HUES48 (cell line): ENCODE measurements at regions not wholly inside any gene's neighbourhood (a gene's known extent, or its start where the extent isn't known, plus 50 kb on each side); places are given as distances from the start of the nearest gene placed in this dataset.
"Not testable (repeated sequence)": the region's sequence is repeated elsewhere in the genome, so short reads cannot be mapped to it uniquely, and the experiment has no call there.

Experiments
- H3K27ac ChIP-seq: one replicate; pipeline ENCODE4 v1.7.0; 2013; ENCODE audit warnings: low read depth, low read length, inconsistent platforms
- H3K27me3 ChIP-seq: 2 replicates; pipeline ENCODE4 v1.6.1; 2013; ENCODE audit warnings: mild to moderate bottlenecking, low read length; ENCODE audit not compliant: control insufficient read depth, insufficient read depth
- H3K36me3 ChIP-seq: 2 replicates; pipeline ENCODE4 v1.6.1; 2013; ENCODE audit warnings: low read length; ENCODE audit not compliant: control insufficient read depth, insufficient read depth
- H3K4me1 ChIP-seq: 2 replicates; pipeline ENCODE4 v1.6.1; 2013; ENCODE audit warnings: mild to moderate bottlenecking, low read length; ENCODE audit not compliant: control insufficient read depth, insufficient read depth
- H3K4me3 ChIP-seq: 2 replicates; pipeline ENCODE4 v1.5.1; 2013; ENCODE audit warnings: mild to moderate bottlenecking, low read depth, low read length
- H3K9ac ChIP-seq: 2 replicates; pipeline ENCODE4 v1.6.1; 2013; ENCODE audit warnings: mild to moderate bottlenecking, low read depth, low read length, moderate library complexity
- H3K9me3 ChIP-seq: 2 replicates; pipeline ENCODE4 v1.6.1; 2013; ENCODE audit warnings: low read length; ENCODE audit not compliant: control insufficient read depth, insufficient read depth

- no peaks in the 10 kb centered on the region for H3K4me1 ChIP-seq
- peaks cover 75% of the 10 kb centered on the region for H3K9me3 ChIP-seq
Measured at GRCh38 chr10:37473906-37474305, 348.5 kb downstream of the ANKRD30A start.

GRCh38 chr10:37467246-37467645 lies 341.8 kb downstream of the ANKRD30A start:
- H3K9me3 ChIP-seq: peaks cover 79% of the 10 kb centered on the region

More at GRCh38 chr10:37473906-37474305, 348.5 kb downstream of the ANKRD30A start:
- H3K27ac ChIP-seq: no peak overlapping the region
- no peak overlapping the region for H3K9ac ChIP-seq
- no peaks in the 10 kb centered on the region for H3K27me3 ChIP-seq
- no peak overlapping the region; the same call in 1 of the 2 replicates for H3K4me3 ChIP-seq
- H3K36me3 ChIP-seq: no peaks in the 10 kb centered on the region

GRCh38 chr10:37456456-37456855 lies 331.1 kb downstream of the ANKRD30A start:
- H3K36me3 ChIP-seq: no peaks in the 10 kb centered on the region
- no peak overlapping the region for H3K27ac ChIP-seq
- H3K27me3 ChIP-seq: no peaks in the 10 kb centered on the region
- no peaks in the 10 kb centered on the region for H3K4me1 ChIP-seq
- H3K9ac ChIP-seq: no peak overlapping the region
- H3K9me3 ChIP-seq: peaks cover 90% of the 10 kb centered on the region
- no peak overlapping the region for H3K4me3 ChIP-seq

More at GRCh38 chr10:37467246-37467645, 341.8 kb downstream of the ANKRD30A start:
- H3K4me3 ChIP-seq: no peak overlapping the region
- H3K27ac ChIP-seq: no peak overlapping the region
- H3K4me1 ChIP-seq: no peaks in the 10 kb centered on the region
- H3K27me3 ChIP-seq: no peaks in the 10 kb centered on the region
- H3K36me3 ChIP-seq: no peaks in the 10 kb centered on the region
- no peak overlapping the region for H3K9ac ChIP-seq

GRCh38 chr10:37448161-37448560 lies 322.8 kb downstream of the ANKRD30A start:
- H3K27ac ChIP-seq: no peak overlapping the region
- H3K9ac ChIP-seq: no peak overlapping the region
- H3K9me3 ChIP-seq: peaks cover 95% of the 10 kb centered on the region
- H3K36me3 ChIP-seq: no peaks in the 10 kb centered on the region
- H3K4me1 ChIP-seq: no peaks in the 10 kb centered on the region
- no peak overlapping the region for H3K4me3 ChIP-seq
- H3K27me3 ChIP-seq: no peaks in the 10 kb centered on the region

- Histone ChIP-seq H3K36me3 (no peaks in the 10 kb centered on the region), H3K9me3 (peaks cover 94% of the 10 kb centered on the region), H3K27me3 (no peaks in the 10 kb centered on the region), H3K4me3 (no peak overlapping the region), H3K4me1 (no peaks in the 10 kb centered on the region), H3K27ac (no peak overlapping the region), H3K9ac (no peak overlapping the region)
Measured at GRCh38 chr10:37442882-37443281, 317.5 kb downstream of the ANKRD30A start.

GRCh38 chr10:37441224-37441623 lies 315.8 kb downstream of the ANKRD30A start:
- H3K27ac ChIP-seq: not testable (repeated sequence)

GRCh38 chr10:37439826-37440225 lies 314.4 kb downstream of the ANKRD30A start:
- Histone ChIP-seq H3K27ac (no peak overlapping the region), H3K9ac (no peak overlapping the region), H3K4me3 (no peak overlapping the region), H3K9me3 (peaks cover 91% of the 10 kb centered on the region), H3K27me3 (no peaks in the 10 kb centered on the region), H3K36me3 (no peaks in the 10 kb centered on the region), H3K4me1 (no peaks in the 10 kb centered on the region)

More at GRCh38 chr10:37441224-37441623, 315.8 kb downstream of the ANKRD30A start:
- not testable (repeated sequence) for H3K9ac ChIP-seq, H3K36me3 ChIP-seq, H3K4me1 ChIP-seq, H3K4me3 ChIP-seq, H3K27me3 ChIP-seq
- H3K9me3 ChIP-seq: peaks cover 93% of the 10 kb centered on the region

GRCh38 chr10:37436357-37436756 lies 311.0 kb downstream of the ANKRD30A start:
- H3K9me3 ChIP-seq: peaks cover 88% of the 10 kb centered on the region
- H3K9ac ChIP-seq: no peak overlapping the region
- no peak overlapping the region for H3K27ac ChIP-seq
- no peaks in the 10 kb centered on the region for H3K4me1 ChIP-seq
- no peaks in the 10 kb centered on the region for H3K36me3 ChIP-seq
- no peak overlapping the region for H3K4me3 ChIP-seq
- no peaks in the 10 kb centered on the region for H3K27me3 ChIP-seq

GRCh38 chr10:37434091-37434490 lies 308.7 kb downstream of the ANKRD30A start:
- Histone ChIP-seq H3K27ac (no peak overlapping the region), H3K4me1 (no peaks in the 10 kb centered on the region), H3K27me3 (no peaks in the 10 kb centered on the region), H3K9ac (no peak overlapping the region), H3K4me3 (no peak overlapping the region), H3K36me3 (no peaks in the 10 kb centered on the region), H3K9me3 (peaks cover 88% of the 10 kb centered on the region)
